HEK293 (cell line): ENCODE measurements at regions not wholly inside any gene's neighbourhood (a gene's known extent, or its start where the extent isn't known, plus 50 kb on each side); places are given as distances from the start of the nearest gene placed in this dataset.

Source experiments
- CTCF ChIP-seq: fragments of 450-650 bp; formaldehyde crosslinking; IDR thresholded peaks from 2 replicates; pipeline ENCODE4 v1.5.1; 2016; ENCODE audit warnings: missing biosample characterization, missing genetic modification characterization
- PBX3 ChIP-seq: sonication (generic); formaldehyde crosslinking; IDR thresholded peaks from 2 replicates; pipeline ENCODE4 v1.8.1; 2022; ENCODE audit warnings: mild to moderate bottlenecking, moderate library complexity, missing genetic modification reagents
- YY1 ChIP-seq: fragments of 450-650 bp; formaldehyde crosslinking; IDR thresholded peaks from 2 replicates; pipeline ENCODE4 v1.5.1; 2018; ENCODE audit warnings: missing biosample characterization, missing genetic modification characterization
- ZBTB48 ChIP-seq: fragments of 450-650 bp; formaldehyde crosslinking; IDR thresholded peaks from 2 replicates; pipeline ENCODE4 v1.5.1; 2016; ENCODE audit warnings: missing biosample characterization, missing genetic modification characterization
- ZNF274 ChIP-seq, 2 experiments: fragments of 200-500 bp in 1 of 2; fragments of 450-650 bp in 1 of 2; sonication (Bioruptor generic) in 1 of 2; formaldehyde crosslinking in 1 of 2; IDR thresholded peaks; 2 replicates each; pipeline versions ENCODE4 v1.5.1 to v1.6.1; 2014 to 2016; ENCODE audit warnings: borderline replicate concordance in 1 of 2, inconsistent platforms in 1 of 2, low read length in 1 of 2, missing biosample characterization in 1 of 2, missing genetic modification characterization in 1 of 2
- ZNF311 ChIP-seq: fragments of 450-650 bp; formaldehyde crosslinking; IDR thresholded peaks from 2 replicates; pipeline ENCODE4 v1.5.1; 2017; ENCODE audit warnings: missing biosample characterization, missing genetic modification characterization, borderline replicate concordance
- ZNF530 ChIP-seq: fragments of 450-650 bp; formaldehyde crosslinking; IDR thresholded peaks from 2 replicates; pipeline ENCODE4 v1.5.1; 2016; ENCODE audit warnings: low read depth, missing biosample characterization, missing genetic modification characterization
- ZNF654 ChIP-seq: fragments of 450-650 bp; formaldehyde crosslinking; IDR thresholded peaks from 2 replicates; pipeline ENCODE4 v1.5.1; 2016; ENCODE audit warnings: low read depth, missing biosample characterization, missing genetic modification characterization
- ZNF777 ChIP-seq: fragments of 450-650 bp; formaldehyde crosslinking; IDR thresholded peaks from 2 replicates; pipeline ENCODE4 v1.5.1; 2017; ENCODE audit warnings: missing biosample characterization, missing genetic modification characterization, borderline replicate concordance
- ZNF791 ChIP-seq: fragments of 450-650 bp; formaldehyde crosslinking; IDR thresholded peaks from 2 replicates; pipeline ENCODE4 v1.5.1; 2016; ENCODE audit warnings: missing biosample characterization, missing genetic modification characterization

GRCh38 chr2:40639320-40639719, 187.4 kb upstream of the SLC8A1 start:
- TF ChIP-seq CTCF (tag by site-specific recombination) (no peak), ZNF777 (tag by site-specific recombination) (no peak), ZNF311 (no peak), ZBTB48 (no peak), ZNF274 (IDR thresholded peaks at IDR 0.05; ENCODE audit: low read length) (no peak), ZNF274 (tag by site-specific recombination; IDR thresholded peaks at IDR 0.05; ENCODE audit: borderline replicate concordance) (no peak), YY1 (no peak), ZNF791 (tag by site-specific recombination) (no peak), ZNF654 (tag by site-specific recombination) (no peak), PBX3 (CRISPR knock-in tag) (no peak), ZNF530 (tag by site-specific recombination) (no peak)
